Activated naive CD4-positive, alpha-beta T cell treated with anti-CD3 and anti-CD28 coated beads for 36 hours (primary cell): ENCODE measurements at regions not wholly inside any gene's neighbourhood (a gene's known extent, or its start where the extent isn't known, plus 50 kb on each side); places are given as distances from the start of the nearest gene placed in this dataset.

Source experiments
- CTCF ChIA-PET: fragments of 350-600 bp; sonication (Branson Sonifier 250); formaldehyde crosslinking; loops from one replicate; lab custom pipeline; 2021; ENCODE audit warnings: antibody characterized with exemption; lab: Charles Lee
- DNase-seq: peaks from one replicate; pipeline ENCODE4 v3.0.0-alpha.2; 2020
- H3K27ac Mint-ChIP-seq: one replicate; pipeline ENCODE4 v1.8.0; 2021; ENCODE audit warnings: mild to moderate bottlenecking, mixed read lengths
- H3K27me3 Mint-ChIP-seq: one replicate; pipeline ENCODE4 v1.8.0; 2021; ENCODE audit warnings: low read depth, mixed read lengths
- H3K36me3 Mint-ChIP-seq: one replicate; pipeline ENCODE4 v1.8.0; 2021; ENCODE audit warnings: low read depth, mixed read lengths
- H3K4me1 Mint-ChIP-seq: one replicate; pipeline ENCODE4 v1.8.0; 2021; ENCODE audit warnings: low read depth, mixed read lengths
- H3K4me3 Mint-ChIP-seq: one replicate; pipeline ENCODE4 v1.8.0; 2021; ENCODE audit warnings: mild to moderate bottlenecking, moderate library complexity, mixed read lengths
- H3K9me3 Mint-ChIP-seq: one replicate; pipeline ENCODE4 v1.8.0; 2021; ENCODE audit warnings: mixed read lengths
- intact Hi-C: fragments of 100-400 bp; cut with micrococcal nuclease; formaldehyde crosslinking; loops from one replicate; pipeline ENCODE4 v1.15.1; 2023

GRCh38 chr3:187966636-187967406 lies 187.1 kb upstream of the LPP start:
- peaks cover 5% of the 10 kb centered on the region for H3K27me3 Mint-ChIP-seq
- no peaks in the 10 kb centered on the region for H3K36me3 Mint-ChIP-seq
- H3K9me3 Mint-ChIP-seq = no peaks in the 10 kb centered on the region
- H3K27ac Mint-ChIP-seq = no peak overlapping the region
- H3K4me3 Mint-ChIP-seq = no peak overlapping the region
- intact Hi-C loops = no loop called here
- DNase-seq = no peak
- CTCF ChIA-PET = interaction anchor here (1.0 kb wide), 1 partner anchor 8 kb away, joined by 3 read pairs; no protein-coding TSS in a partner anchor
- peaks cover 8% of the 10 kb centered on the region for H3K4me1 Mint-ChIP-seq

GRCh38 chr3:187967993-187968392 lies 186.0 kb upstream of the LPP start:
- DNase-seq = no peak
- intact Hi-C loops = no loop called here
- no peaks in the 10 kb centered on the region for H3K36me3 Mint-ChIP-seq
- CTCF ChIA-PET = no interaction called here
- H3K4me3 Mint-ChIP-seq = no peak overlapping the region
- H3K4me1 Mint-ChIP-seq = peaks cover 8% of the 10 kb centered on the region
- peaks cover 5% of the 10 kb centered on the region for H3K27me3 Mint-ChIP-seq
- H3K27ac Mint-ChIP-seq = no peak overlapping the region
- no peaks in the 10 kb centered on the region for H3K9me3 Mint-ChIP-seq

DNA sequence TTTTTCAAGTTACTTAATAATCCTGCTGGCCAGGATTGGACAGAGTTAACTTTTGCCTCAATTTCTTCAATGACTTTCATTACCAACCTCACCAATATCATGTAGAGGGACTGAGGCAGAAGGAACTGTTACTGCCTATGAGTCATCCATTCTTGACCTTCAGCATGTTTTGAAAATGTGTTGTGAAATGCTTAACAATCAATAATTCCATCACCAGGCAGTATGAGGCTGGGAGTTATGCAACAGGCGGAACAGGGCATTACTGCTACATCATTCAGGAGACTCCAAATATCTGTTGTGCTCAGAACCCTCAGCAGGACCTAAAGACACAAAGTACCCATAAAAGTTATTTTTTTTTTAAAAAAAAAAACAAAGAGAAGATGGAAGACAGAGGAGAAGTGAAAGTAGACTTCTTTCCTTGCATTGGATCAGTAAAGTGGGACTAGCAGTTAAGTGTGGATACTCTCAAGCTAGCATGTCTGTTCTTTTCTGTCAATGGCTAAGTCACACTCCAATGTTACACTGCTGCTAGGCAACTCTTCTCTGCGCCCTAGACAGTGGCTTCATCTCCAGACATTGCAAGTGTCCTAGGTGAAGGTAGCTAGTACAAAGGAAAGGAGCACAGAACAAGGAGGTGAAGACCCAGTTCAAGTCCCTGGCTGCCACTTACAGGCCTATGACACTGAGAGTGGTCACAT lies 184.9 kb upstream of the LPP start:
- Mint-ChIP-seq H3K36me3 (no peaks in the 10 kb centered on the region), H3K9me3 (no peaks in the 10 kb centered on the region), H3K27me3 (peaks cover 5% of the 10 kb centered on the region), H3K27ac (no peak overlapping the region), H3K4me1 (peaks cover 12% of the 10 kb centered on the region), H3K4me3 (no peak overlapping the region)
- intact Hi-C loops = no loop called here
- no peak for DNase-seq
- CTCF ChIA-PET = interaction anchor here (0.6 kb wide), 1 partner anchor 977 kb away, joined by 3 read pairs; no protein-coding TSS in a partner anchor

DNA sequence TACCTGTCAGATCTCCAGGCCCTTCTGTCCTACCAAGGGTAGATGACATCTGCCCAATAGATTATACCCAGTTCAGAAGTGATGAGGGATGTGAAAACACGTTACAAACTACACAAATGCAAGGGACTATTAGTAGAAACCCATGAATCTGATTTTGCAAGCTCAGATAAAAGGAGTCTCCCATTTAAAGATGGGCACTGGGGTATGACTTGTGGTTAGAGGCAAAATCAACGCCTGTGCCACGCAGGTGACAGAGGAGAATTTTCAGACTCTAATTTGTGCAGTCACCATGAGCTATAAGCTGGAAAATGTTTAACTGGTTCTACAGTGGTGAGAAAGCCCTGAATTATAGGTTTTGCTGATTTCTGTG lies 184.4 kb upstream of the LPP start:
- intact Hi-C loops = no loop called here
- CTCF ChIA-PET = interaction anchor here (0.6 kb wide), 1 partner anchor 977 kb away, joined by 3 read pairs; no protein-coding TSS in a partner anchor
- Mint-ChIP-seq H3K4me3 (no peak overlapping the region), H3K27me3 (peaks cover 5% of the 10 kb centered on the region), H3K9me3 (no peaks in the 10 kb centered on the region), H3K36me3 (no peaks in the 10 kb centered on the region), H3K4me1 (peaks cover 15% of the 10 kb centered on the region), H3K27ac (no peak overlapping the region)
- no peak for DNase-seq

- no peaks in the 10 kb centered on the region for H3K36me3 Mint-ChIP-seq
- H3K9me3 Mint-ChIP-seq = no peaks in the 10 kb centered on the region
- intact Hi-C loops = loop anchor here (10.0 kb wide), 1 partner anchor 185 kb away; the partner anchor contains the start of gene LPP
- CTCF ChIA-PET = no interaction called here
- H3K27ac Mint-ChIP-seq = no peak overlapping the region
- peaks cover 5% of the 10 kb centered on the region for H3K27me3 Mint-ChIP-seq
- DNase-seq = no peak
- peaks cover 20% of the 10 kb centered on the region for H3K4me1 Mint-ChIP-seq
- no peak overlapping the region for H3K4me3 Mint-ChIP-seq
These were observed 183.9 kb upstream of the LPP start for GRCh38 chr3:187970106-187970505.

DNA sequence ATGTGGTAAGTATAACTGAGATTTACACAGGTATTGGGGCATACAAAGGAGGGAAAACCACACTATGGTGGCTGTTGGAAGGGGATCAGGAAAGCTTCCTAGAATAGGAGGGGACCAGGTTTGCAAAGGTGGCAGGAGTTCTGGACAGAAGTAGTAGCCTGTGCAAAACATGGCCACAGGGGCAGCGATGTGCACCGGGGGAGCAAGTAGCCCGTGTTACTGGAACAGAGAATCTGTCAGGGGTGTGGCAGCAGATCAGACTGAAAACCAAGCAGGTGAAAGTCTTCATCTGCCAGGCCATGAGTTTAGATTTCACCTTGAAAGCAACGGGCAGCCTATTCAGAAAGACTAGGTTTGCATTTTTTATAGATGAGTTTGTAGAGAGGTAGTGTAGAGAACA lies 182.3 kb upstream of the LPP start:
- peaks cover 31% of the 10 kb centered on the region for H3K4me1 Mint-ChIP-seq
- intact Hi-C loops = loop anchor here (10.0 kb wide), 1 partner anchor 183 kb away; the partner anchor contains the start of gene LPP
- H3K27me3 Mint-ChIP-seq = no peaks in the 10 kb centered on the region
- no peak for DNase-seq
- no peak overlapping the region for H3K27ac Mint-ChIP-seq
- H3K36me3 Mint-ChIP-seq = no peaks in the 10 kb centered on the region
- CTCF ChIA-PET = no interaction called here
- H3K4me3 Mint-ChIP-seq = no peak overlapping the region
- H3K9me3 Mint-ChIP-seq = peaks cover 1% of the 10 kb centered on the region

DNA sequence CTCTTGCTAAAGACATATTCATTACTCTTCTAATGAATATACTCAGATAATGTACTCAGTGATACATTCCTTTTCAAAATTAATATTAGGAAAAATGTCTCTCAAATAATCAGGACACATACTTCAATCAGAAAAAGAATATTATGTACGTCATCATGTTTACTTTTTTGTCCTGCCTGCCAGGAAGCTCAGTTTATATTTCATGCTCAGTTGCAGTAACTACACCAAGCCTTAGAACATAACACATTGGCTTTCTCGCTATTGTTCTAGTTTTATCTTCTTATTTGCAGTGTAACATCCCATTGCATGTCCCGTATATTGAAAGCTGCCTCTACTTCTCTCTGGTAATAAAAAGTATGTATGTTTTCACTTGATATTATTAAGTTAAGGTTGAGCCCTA lies 181.5 kb upstream of the LPP start:
- peaks cover 33% of the 10 kb centered on the region for H3K4me1 Mint-ChIP-seq
- peaks cover 3% of the 10 kb centered on the region for H3K9me3 Mint-ChIP-seq
- intact Hi-C loops = loop anchor here (10.0 kb wide), 1 partner anchor 182 kb away; the partner anchor contains the start of gene LPP
- CTCF ChIA-PET = interaction anchor here (0.7 to 4.6 kb wide), 3 partner anchors 12 to 233 kb away, joined by 3 to 40 read pairs (median 25); partner anchors contain the start of gene BCL6
- no peaks in the 10 kb centered on the region for H3K27me3 Mint-ChIP-seq
- H3K4me3 Mint-ChIP-seq = no peak overlapping the region
- H3K27ac Mint-ChIP-seq = no peak overlapping the region
- no peaks in the 10 kb centered on the region for H3K36me3 Mint-ChIP-seq
- DNase-seq = no peak

DNA sequence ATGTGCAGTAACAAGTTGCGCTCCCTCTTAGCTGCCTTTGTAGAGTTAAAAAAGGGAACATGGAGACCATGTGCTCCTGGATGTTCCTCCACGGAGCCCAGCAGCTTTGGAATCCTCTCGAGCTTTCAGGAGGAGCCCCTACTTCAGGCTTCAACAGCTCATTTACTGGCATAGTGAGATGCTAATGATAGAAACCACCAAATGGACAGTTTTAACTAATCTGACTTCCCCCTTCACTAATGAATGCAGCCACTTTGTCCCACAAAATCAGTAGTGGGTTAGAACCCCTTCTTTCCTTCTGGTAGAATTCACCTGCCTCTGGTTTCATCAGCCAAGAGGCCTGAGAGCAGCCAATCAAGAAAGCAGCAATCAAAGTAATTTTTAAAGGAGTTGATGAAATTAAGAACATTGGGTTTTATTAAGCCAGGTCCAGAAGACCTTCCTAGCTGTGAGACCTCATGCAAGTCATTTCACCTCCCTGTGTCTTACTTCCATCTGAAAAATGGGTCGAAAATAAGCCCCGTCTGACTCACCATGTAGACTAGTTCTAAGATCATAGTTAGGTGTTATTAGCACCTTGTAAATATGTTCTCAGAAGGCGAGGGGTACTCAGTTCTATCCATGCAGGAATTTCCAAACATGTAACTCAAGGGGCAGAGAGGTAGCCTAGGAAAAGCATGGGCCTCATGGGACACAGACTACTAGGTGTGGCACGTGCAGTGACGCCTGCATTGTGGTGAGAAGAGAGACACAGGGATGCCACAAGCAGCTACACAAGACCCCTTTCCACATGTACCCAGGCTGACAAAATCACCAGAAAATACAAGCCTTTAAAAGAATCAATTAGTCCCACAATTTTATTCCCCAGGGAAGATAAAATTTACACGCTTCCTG lies 179.7 kb upstream of the LPP start:
- Mint-ChIP-seq H3K4me3 (peak overlapping the region; percentile 50), H3K27me3 (no peaks in the 10 kb centered on the region), H3K9me3 (peaks cover 6% of the 10 kb centered on the region), H3K4me1 (peaks cover 43% of the 10 kb centered on the region), H3K36me3 (no peaks in the 10 kb centered on the region), H3K27ac (peak overlapping the region; percentile 82)
- intact Hi-C loops = loop anchor here (2.0 to 10.0 kb wide), 2 partner anchors 181 to 321 kb away; partner anchors contain the start of gene LPP
- CTCF ChIA-PET = interaction anchor here (0.6 to 4.6 kb wide), 6 partner anchors 10 to 235 kb away, joined by 3 to 40 read pairs (median 4); partner anchors contain the start of gene BCL6
- no peak for DNase-seq

DNA sequence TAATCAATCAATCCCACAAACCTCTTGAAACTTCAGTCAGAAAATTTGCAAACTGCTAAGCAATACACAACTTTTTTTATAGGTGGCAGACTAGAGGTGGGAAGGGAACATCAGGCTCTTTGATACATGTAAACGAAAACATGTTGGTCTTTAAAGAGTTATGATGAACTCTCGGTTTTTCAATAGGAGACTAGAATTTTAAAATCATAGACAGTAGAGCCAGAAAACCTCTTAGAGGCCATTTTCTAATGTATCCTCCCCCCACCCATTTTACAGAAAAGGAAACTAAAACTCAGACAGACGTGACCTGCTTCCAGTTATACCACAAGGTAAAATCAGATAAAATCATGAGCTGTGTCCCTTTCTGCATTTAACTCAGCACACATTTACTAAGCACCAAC lies 179.1 kb upstream of the LPP start:
- intact Hi-C loops = loop anchor here (1.0 to 10.0 kb wide), 13 partner anchors 52 to 1157 kb away; partner anchors contain the start of gene LPP
- Mint-ChIP-seq H3K4me1 (peaks cover 50% of the 10 kb centered on the region), H3K27ac (peak overlapping the region; percentile 82), H3K9me3 (peaks cover 6% of the 10 kb centered on the region), H3K36me3 (no peaks in the 10 kb centered on the region), H3K27me3 (no peaks in the 10 kb centered on the region), H3K4me3 (peak overlapping the region; percentile 50)
- DNase-seq = no peak
- CTCF ChIA-PET = interaction anchor here (0.7 to 4.6 kb wide), 8 partner anchors 10 to 235 kb away, joined by 3 to 40 read pairs (median 4); partner anchors contain the start of gene BCL6

- H3K36me3 Mint-ChIP-seq = no peaks in the 10 kb centered on the region
- intact Hi-C loops = loop anchor here (1.0 to 10.0 kb wide), 23 partner anchors 11 to 1157 kb away; partner anchors contain the start of gene LPP
- peak overlapping the region; percentile 82 for H3K27ac Mint-ChIP-seq
- DNase-seq = peak; percentile 38
- peaks cover 58% of the 10 kb centered on the region for H3K4me1 Mint-ChIP-seq
- CTCF ChIA-PET = interaction anchor here (0.5 to 4.6 kb wide), 11 partner anchors 10 to 236 kb away, joined by 3 to 40 read pairs (median 4); partner anchors contain the start of gene BCL6
- H3K27me3 Mint-ChIP-seq = no peaks in the 10 kb centered on the region
- H3K4me3 Mint-ChIP-seq = peak overlapping the region; percentile 22
- H3K9me3 Mint-ChIP-seq = peaks cover 6% of the 10 kb centered on the region
These were observed 178.2 kb upstream of the LPP start for GRCh38 chr3:187975561-187976364.
